ENCODE measurements at regions not wholly inside any gene's neighbourhood (a gene's known extent, or its start where the extent isn't known, plus 50 kb on each side); places are given as distances from the start of the nearest gene placed in this dataset.
"Not testable (repeated sequence)": the region's sequence is repeated elsewhere in the genome, so short reads cannot be mapped to it uniquely, and the experiment has no call there.

DNA sequence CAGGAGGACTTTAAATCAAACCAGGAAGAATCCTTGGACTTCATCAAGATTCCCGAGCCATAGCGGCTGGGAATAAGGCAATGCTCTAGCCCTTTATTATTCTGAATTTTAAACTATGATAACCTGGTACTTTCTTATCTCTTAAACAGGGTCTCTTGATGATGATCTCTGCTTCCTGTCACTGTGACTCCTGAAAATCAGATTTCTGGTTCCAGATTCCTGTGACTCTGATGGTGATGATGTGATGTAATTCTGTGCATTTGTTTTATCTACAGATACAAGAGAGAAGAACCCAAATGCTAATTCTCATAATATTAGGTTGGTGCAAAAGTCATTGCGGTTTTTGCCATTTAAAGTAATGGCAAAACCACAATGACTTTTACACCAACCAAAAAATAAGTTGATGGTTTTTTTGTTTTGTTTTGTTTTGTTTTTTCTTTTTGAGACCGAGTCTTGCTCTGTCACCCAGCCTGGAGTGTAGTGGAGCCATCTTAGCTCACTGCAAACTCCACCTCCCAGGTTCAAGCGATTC lies 116.3 kb upstream of the CREB1 start:
- DNase-seq: peak in 1 of 5 experiments; percentile 16

DNA sequence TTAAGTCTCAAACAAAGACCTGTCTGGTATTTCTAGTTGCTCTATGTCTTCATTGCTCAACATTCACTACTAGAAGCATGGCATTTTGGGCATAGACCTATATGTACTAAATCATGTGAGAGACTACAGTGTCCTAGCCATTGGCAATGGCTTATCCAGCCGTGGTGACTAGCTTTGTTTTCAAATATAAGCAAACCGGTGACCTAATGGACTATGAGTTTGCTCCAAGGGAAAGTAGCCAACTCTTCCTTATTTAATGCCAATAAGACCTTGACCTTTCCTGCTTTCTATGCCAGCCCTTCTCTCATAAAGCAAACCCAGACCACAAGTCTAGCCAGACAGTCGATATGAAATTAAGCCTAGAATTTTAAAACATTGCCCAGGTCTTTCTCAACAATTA lies 113.7 kb upstream of the CREB1 start:
- no peak for DNase-seq

DNA sequence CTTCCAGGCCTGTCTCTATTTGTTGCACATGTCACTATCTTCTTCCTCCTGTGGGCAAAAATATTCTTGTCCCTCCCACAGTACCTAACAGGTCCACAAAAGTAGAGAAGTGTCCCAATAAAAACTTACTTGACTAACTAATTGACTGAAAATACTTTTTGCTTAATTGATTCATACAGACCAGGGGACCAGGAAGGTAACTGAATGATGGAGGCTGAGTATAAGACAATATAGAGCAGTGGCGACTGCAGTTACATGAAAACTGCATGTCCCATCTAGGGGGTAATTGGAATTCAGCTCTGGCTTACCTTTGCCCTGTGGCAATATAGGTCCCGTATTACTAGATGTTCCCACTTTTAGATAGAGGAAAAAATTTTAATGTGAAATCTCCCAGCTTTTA lies 112.9 kb upstream of the CREB1 start:
- no peak for DNase-seq

DNA sequence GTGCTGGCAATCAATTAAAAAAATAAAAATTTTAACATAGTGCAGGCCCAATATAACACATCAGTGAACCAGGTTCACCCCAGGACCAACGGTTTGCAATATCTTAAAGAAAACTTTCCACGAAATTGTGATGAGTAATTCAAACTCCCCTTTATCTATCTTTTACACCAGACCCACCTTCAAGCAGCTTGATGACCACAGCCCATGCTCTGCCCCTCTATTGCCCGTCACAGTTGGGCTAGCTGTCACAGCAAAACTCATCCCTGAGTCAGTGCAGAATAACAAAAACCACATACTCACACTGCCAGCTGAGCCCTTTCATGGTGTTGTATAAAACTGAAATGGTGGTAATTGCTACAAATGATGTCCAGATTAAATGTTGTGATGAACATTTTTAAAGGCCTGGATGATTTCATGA lies 112.5 kb upstream of the CREB1 start:
- peak in 1 of 5 experiments; percentile 37 for DNase-seq

DNA sequence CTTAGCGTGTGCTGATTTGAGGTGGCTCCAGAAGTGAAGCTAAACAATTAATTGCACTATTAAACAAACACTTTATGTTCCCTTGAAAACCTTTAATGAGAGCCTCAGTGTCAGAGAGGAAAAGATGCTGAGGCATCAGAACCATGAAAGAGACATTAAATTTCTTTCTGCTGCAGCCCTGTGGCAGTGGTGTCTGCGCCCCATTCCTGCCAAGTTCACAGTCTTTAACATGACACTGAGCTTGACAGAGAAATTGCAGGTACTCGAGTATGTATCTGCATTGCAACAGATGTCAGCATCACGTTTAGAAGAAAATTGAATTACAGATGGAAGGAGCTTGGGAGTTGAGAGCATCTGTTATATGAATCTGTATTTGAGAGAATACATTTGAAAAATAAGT lies 111.3 kb upstream of the CREB1 start:
- DNase-seq: no peak

DNA sequence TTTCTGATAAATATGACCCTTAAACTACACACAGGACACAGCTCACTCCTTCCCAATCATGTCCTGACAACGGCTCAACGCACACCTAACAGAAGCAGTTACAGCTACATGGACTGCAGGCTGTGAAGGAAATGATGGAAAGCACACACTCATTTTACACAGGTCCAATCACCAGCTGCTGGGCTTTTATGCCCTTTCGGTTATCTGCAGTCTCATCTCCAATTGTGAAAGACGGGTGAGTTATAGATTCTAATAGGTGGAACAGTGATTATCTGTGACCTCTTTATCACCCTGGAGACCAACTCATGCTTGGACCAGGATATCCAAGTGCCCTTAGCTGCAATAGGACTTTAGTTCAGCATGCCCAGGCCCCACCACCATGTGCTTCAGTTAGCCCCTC lies 110.4 kb upstream of the CREB1 start:
- DNase-seq: no peak

DNA sequence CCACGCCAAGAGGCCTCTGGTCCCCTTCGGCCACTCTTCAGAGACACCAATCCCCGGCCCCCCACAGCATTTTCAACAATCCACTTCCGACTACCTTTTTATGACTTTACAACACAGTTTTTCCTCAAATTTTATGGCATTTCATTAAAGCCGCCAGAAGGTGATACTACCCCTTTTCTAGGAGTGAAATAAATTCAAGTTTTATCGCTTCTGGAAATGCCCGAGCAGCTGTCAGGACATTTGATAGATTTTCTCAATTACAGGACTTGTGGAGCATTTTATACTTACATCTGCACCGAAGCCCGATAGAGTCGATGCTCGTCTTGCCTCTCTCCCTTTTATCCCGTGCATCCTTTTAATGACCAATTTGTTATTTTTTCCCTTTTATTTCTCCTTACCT lies 108.1 kb upstream of the CREB1 start:
- no peak for DNase-seq

DNA sequence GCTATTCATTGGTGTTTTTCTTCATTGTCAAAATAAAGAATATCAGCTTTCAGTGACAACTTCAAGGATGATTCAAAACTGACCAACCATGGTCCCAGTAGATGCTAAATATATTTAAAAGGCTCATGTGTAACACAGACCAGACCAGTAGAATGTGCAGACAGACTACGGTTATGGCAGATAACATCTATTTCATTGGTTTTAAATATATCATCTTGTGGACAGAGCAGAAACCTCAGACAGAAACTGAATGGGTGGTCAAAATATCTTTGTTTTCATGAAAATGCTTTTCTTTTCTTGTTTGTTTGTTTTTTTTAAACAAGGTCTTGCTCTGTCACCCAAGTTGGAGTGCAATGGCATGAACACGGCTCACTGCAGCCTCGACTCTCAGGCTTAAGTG lies 107.4 kb upstream of the CREB1 start:
- no peak for DNase-seq

DNA sequence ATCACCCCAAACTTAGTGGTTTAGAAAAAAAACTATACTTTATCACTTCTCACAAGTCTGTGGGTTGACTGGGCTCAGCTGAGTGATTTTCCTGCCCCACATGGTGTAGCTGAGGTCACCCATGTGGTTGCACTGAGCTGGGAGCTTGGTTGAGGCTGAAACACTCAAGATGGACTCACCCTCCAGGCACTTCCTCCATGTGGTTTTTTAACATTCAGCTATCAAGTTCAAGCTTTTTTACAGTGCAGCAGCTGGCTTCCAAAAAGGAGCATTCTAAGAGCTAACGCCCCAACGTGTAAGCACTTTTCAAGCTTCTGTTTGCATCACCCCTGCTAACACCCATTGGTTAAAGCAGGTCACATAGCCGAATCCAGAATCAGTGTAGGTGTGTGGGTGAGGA lies 105.9 kb upstream of the CREB1 start:
- DNase-seq: peak in 1 of 5 experiments; percentile 95

DNA sequence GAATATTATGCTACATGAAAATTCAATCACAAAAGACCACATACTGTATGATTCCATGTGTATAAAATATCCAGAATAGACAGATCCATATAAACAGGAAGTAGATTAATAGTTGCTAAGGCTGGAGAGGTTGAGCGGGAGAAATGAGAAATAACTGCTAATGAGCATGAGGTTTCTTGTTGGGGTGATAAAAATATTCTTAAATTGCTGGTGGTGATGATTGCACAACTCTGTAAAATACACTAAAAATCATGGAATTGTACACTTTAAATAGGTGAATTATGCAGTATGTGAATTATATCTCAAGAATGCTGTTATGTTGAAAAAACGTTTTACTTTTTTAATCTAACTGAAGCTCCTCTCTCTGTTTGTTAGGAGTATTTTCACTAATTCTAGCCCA lies 101.8 kb upstream of the CREB1 start:
- no peak for DNase-seq

DNA sequence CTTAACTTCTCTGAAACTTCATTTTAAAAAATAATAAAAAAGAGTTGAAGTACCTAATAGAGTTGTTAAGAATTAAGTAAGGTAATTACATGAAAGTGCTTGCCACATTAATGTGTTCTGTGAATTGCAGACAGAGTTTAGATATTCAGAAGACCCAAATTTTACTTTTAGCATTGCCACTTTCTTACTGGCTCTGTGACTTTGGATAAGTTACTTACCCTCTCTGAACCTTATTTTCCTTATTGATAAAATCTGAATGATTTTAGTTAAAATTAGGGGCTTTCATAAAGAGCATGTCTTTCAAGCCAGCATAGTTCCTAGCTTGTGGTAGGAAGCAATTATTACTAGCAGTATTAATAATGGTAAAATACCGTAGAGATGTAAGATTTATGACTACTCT lies 101.2 kb upstream of the CREB1 start:
- DNase-seq: no peak

DNA sequence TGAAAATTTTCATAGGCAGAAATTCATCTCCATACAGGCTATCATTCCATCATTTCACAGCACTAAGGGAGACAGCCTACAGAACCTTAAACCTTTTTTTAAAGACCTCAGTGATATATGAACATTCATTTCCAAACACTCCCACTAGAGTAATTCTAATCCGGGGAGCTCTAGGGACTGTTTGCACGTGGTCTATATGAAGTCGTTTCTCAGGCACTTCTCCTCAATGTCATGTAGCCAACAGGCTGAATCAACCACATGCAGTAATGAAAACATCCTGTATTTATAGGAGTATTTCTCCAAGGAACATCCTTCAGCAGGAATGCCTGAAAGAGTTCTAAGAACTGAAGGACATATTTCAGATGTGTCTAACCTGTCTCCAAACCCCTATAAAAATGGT lies 97.3 kb upstream of the CREB1 start:
- DNase-seq: no peak

DNA sequence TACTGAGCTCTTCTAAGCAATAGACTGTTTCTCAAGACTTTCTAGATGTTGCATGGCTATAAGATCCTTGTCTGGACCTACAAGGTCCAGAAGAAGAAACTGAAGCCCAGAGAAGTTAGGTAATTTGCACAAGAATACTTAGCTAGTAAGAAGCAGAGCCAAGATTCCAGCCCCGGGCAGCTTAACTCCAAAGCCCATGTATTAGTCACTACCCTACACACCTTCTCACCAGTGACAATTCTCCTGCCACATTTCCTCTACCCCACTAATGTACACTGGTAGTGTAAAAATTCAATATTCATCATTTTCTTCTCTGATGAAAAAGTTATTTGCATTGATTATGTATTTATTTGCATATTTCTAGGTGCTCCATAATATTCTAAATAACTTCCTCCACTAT lies 95.5 kb upstream of the CREB1 start:
- no peak for DNase-seq

DNA sequence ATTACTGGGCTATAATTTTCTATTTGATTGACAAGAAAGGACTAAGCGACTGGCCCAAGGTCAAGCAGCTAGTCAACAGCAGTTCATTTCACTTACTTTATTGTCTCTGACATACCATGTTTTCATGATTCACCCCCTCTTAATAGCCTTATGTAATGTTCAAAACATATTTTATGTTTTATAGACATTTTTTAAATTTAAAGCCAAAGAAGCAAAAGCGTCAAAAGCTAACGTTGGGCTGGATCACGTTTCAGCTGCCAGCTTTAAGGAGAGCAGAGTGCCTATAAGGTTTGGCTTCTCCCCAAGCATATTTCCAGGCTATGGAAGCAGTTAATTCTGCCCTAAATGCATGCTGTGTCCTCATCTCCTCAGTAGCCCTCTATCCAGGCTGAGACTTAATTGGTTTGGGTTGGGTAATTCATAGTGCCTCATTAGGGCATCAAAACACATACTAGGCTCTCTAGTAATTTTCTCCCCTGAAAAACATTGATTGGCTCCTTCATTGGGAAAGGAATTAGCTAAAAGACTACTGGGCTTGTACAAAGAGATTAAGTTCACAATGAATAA lies 94.8 kb upstream of the CREB1 start:
- DNase-seq: no peak

DNA sequence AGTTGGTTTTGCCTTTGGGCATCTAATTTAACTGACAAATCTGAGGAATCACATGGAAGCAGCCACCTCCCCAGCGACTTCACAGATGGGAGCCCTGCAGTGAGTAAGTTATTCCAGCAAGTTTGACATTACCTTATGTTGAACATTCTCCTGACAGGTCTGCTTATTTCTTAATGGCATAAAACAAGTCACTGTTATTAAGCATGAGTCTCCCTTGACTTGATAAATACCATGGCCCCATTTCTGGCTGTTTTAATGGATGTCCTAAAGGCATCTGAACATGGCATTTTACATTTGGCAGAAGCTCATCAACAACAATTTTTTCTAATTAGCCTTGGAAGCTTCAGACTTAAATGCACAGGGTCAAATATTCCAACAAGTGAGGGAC lies 92.6 kb upstream of the CREB1 start:
- no peak for DNase-seq

DNA sequence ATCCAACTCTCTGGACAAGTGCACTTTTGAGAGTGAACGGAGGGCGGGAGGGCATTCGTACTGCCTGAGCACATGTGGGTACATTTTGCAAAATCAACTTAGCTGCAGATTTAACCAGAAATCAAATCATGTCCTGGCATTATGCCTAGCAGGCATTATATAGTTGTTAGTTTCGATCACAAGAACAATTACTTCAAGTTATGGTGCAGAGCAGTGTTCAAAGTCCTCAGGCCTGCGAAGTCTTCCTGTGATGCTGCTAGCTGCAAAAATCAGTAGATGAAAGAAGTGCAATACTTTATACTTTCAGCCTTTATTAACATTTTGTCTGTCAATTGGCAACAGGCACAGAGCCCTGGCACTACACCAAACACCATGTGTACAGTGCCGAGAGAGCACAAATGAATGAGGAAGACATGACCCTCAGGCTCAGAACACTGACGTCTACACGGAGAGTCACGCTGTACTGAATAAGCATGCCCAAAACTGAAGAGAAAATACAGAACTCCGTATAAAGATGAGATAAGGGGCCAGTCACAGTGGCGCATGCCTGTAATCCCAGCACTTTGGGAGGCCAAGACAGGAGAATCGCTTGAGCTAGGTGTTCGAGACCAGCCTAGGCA lies 92.1 kb upstream of the CREB1 start:
- no peak for DNase-seq

DNA sequence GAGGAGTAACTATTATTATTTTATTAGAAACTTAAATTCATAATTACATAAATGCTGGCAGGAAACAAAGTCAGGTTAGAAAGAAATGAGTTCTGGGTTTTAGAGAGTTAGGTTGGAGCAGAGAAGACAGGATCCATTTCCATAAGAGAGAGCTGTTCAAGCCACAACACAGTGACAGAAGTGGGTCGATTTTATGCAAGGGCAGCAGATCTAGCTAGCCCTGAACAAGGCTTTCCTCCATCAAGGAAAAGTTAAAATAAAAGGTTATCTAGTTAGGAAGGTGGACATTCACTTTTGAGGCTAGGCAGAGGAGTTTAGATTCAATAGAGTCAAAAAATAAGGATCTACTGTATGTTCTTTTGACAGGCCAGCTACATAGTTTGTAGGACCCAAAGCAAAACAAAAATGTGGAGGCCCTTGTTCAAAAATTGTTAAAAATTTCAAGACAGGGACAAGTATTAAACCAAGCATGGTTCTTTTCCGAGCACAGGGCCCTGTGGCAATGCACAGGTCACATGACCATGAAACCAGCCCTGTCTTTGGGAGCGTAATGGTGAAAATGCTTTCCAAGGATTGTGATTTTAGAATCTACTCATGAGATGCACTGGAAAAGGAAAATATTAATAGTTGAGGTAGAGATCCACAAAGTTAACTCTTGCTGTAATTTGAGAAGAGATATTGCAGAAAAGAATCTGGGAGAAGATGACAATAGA lies 91.2 kb upstream of the CREB1 start:
- DNase-seq: no peak

DNA sequence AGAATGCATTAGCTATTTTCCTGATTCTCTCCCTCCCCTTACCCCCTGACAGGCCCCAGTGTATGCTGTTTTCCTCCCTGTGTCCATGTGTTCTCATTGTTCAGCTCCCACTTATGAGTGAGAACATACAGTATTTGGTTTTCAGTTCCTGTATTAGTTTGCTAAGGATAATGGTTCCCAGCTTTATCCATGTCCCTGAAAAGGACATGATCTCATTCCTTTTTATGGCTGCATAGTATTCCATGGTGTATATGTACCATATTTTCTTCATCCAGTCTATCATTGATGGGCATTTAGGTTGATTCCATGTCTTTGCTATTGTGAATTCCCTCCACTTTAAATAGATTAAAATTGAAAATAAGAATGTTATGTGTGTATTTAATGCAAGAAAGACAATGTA lies 89.9 kb upstream of the CREB1 start:
- not testable (repeated sequence) for DNase-seq

DNA sequence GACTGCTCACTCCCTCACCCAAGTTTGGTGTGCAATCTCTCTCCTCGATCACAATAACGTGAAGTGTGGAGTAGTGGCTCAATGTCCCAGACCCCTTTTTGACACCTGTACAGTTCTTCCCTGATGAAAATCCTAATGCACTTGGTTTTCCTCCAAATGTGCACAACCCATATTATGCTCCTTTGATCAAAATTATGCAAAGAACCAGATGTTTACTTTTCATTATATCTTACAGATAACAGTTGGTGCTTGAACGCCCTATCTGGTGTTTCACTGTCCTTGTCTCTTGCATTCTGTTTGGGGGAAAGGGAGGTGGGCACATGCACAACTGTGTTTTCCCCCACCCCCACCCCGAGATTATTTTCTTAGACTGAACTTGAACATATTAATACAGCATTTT lies 85.0 kb upstream of the CREB1 start:
- no peak for DNase-seq

DNA sequence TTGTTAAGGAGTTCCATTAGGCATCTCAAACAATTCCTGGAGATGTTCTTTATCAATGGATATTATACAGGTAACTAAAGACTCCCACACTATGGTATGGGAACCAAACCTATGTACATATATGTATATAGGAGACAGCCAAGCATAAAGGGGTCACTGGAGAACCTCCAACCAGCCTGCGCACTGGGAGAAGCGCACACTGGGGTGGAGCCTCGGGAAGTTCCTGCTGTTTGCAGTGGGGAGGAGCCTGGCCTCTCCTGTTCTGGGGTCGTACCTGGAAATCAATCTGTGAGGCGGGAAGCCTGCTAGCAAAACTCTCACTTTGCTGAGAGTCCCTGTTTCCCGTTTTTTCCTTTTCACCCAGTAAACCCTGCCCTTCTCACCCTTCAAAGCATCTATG lies 83.1 kb upstream of the CREB1 start:
- DNase-seq: no peak

DNA sequence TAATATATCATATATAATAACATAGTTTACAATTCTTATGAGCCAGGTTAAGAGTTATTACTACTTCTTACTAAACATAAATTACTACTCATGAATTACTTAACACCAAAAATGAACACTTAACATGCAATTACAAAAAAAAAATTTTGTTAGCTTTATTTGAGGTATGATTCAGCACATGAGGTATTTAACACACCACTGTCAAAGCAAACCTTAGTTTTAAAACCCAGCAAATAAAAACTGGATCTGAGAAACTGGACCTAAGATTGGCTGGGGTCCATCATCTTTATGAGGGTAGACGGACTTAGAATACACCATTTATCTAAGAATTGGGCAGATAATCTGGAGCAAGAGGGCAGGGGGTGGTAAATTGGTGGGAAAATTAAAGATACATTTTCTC lies 81.8 kb upstream of the CREB1 start:
- DNase-seq: no peak

DNA sequence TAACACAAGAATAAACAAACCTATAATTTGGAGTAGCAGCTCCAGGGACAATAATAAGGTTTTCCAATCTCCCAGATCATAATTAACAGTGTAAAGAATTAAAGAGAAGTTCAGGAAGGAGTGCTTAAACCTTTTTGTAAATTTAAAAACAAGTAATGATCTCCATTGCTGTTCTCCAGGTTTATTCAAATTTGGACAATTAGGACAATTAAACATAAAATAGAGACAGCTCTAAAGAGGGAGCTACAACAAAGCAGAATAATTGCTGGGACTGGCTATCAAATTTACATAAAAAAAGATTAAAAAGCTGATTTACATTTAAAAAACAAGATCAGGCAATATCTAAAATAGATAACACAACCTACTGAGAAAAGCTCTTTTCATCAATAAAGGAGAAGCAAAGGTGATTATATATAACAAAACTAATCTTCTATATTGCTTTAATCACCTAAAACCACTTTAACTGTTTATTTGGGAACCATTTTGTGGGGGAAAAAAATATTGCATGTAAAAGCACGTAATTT lies 80.1 kb upstream of the CREB1 start:
- no peak for DNase-seq

DNA sequence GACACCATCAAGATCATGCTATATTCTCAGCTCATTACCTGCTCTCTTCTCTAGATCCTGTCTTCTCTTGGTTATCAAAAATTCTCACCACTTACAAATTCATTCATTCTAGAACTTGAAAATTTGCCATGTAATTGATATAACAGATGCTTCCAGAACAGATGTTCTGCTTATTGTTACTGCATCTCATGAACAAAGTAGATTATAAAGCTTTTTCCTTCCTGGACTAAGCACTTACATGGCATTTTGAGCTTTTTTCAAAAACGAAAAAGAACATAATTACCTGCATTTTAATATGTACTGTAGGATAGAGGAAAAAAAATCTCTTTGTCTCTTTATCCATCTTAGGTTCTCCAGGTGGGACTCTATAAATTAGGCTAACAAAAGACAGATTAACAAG lies 79.6 kb upstream of the CREB1 start:
- DNase-seq: no peak

DNA sequence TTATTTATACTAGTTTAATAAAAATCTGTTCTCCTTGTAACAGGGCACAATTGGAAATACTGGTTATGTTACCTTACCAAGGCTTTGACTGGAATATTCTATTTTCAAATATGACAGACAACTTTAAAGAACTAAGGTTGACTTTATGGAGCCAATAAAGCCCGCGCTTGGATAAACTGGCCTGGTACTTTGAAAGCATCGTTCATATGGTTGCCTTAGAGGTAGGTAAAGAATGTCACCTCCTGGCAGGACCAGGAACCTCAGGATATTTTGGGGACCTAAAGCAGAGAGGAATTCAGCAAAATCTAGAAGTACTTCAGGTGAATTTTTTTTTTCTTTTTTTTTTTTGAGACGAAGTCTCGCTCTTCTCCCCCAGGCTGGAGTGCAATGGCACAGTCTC lies 71.2 kb upstream of the CREB1 start:
- no peak for DNase-seq

Data from T-helper 2 cell (primary cell).